ENCODE measurements at regions not wholly inside any gene's neighbourhood (a gene's known extent, or its start where the extent isn't known, plus 50 kb on each side); places are given as distances from the start of the nearest gene placed in this dataset.

DNA sequence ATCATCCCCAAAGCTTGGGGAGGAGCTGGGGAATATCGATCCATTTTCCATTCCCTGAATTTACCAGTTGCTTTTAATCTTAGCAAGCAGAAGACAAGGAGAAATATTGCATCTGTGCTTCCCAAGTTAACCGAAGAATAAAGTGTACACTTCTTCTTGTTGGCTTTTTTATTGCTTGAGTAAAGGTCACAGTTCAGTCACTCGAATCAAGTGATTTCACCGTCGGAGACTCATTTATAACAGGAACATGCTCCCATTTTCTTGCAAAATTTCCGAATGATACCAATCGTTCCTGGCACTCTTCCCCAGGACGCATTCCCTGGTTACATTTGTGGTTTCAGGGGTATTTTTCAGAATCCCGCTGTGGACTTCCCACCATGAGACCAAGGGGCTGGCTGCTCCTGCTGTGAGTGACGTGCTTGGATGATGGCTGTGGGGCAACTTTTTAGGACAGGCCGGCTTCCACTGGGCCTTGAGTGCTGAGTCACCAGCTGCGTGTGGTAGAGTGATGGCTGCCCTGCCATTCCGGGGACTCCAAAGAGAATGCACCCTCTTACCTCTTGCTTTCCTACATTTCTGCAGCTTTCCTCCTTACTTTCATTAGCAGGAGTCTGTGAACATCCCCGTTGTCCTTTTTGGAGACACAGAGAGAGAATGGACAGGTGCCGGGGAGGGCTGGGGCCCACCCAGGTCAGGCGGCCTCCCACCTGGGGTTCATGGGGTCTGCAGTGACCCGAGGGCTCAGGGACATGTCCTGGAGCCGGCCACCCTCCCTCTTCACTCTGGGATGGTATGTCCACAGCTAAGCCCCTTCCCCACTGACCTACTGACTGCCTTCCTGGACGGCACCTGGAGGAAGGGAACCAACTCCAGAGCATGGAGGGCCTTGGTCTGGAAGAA is 60.7 kb upstream of the HDAC4 start:
- TF ChIP-seq SPI1 (IDR thresholded peaks at IDR 0.05; ENCODE audit: borderline replicate concordance, low read depth) (no peak), POLR2AphosphoS5 (IDR thresholded peaks at IDR 0.05; ENCODE audit: low read depth) (no peak), GABPA (IDR thresholded peaks at IDR 0.05; ENCODE audit: low read depth) (no peak)
- TF ChIP-seq, protein P1, sequence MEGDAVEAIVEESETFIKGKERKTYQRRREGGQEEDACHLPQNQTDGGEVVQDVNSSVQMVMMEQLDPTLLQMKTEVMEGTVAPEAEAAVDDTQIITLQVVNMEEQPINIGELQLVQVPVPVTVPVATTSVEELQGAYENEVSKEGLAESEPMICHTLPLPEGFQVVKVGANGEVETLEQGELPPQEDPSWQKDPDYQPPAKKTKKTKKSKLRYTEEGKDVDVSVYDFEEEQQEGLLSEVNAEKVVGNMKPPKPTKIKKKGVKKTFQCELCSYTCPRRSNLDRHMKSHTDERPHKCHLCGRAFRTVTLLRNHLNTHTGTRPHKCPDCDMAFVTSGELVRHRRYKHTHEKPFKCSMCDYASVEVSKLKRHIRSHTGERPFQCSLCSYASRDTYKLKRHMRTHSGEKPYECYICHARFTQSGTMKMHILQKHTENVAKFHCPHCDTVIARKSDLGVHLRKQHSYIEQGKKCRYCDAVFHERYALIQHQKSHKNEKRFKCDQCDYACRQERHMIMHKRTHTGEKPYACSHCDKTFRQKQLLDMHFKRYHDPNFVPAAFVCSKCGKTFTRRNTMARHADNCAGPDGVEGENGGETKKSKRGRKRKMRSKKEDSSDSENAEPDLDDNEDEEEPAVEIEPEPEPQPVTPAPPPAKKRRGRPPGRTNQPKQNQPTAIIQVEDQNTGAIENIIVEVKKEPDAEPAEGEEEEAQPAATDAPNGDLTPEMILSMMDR (IDR thresholded peaks at IDR 0.05; ENCODE audit: insufficient read depth, low read length), result no peak
- TF ChIP-seq, protein P2, sequence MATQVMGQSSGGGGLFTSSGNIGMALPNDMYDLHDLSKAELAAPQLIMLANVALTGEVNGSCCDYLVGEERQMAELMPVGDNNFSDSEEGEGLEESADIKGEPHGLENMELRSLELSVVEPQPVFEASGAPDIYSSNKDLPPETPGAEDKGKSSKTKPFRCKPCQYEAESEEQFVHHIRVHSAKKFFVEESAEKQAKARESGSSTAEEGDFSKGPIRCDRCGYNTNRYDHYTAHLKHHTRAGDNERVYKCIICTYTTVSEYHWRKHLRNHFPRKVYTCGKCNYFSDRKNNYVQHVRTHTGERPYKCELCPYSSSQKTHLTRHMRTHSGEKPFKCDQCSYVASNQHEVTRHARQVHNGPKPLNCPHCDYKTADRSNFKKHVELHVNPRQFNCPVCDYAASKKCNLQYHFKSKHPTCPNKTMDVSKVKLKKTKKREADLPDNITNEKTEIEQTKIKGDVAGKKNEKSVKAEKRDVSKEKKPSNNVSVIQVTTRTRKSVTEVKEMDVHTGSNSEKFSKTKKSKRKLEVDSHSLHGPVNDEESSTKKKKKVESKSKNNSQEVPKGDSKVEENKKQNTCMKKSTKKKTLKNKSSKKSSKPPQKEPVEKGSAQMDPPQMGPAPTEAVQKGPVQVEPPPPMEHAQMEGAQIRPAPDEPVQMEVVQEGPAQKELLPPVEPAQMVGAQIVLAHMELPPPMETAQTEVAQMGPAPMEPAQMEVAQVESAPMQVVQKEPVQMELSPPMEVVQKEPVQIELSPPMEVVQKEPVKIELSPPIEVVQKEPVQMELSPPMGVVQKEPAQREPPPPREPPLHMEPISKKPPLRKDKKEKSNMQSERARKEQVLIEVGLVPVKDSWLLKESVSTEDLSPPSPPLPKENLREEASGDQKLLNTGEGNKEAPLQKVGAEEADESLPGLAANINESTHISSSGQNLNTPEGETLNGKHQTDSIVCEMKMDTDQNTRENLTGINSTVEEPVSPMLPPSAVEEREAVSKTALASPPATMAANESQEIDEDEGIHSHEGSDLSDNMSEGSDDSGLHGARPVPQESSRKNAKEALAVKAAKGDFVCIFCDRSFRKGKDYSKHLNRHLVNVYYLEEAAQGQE (IDR thresholded peaks at IDR 0.05; ENCODE audit: insufficient replicate concordance, low read depth), result no peak
- Histone ChIP-seq H3K4me3 (replicated peaks; ENCODE audit: insufficient read depth, low read length) (no peak overlapping the region), H3K27ac (replicated peaks) (no peak overlapping the region), H3K27me3 (ENCODE audit: insufficient read depth, poor library complexity, severe bottlenecking) (no peaks in the 10 kb centered on the region)
- no peak for DNase-seq (ENCODE audit: low read depth in 1 of 2, low spot score in 1 of 2)

DNA sequence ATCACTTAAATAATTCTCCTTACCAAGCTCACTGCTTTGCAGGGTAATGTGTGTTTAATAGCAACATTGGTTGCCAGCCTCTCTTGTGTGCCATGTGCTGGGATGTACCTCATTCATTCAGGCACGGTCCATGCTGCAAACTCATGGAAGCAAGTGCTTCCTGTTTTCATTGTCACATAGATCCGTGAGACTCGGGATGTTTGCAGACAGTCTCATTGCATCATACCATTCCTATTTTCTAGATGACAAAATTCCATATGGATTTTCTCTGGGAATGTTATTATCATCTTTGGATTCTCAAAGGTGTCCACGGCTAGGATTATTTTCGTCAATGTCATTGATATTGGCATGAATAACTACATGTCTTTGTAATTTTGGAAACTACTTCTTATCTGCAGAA is 60.0 kb upstream of the HDAC4 start:
- no peak overlapping the region for H3K4me3 ChIP-seq (replicated peaks; ENCODE audit: insufficient read depth, low read length)
- DNase-seq (ENCODE audit: low read depth in 1 of 2, low spot score in 1 of 2), result no peak
- no peak for TF ChIP-seq GABPA (IDR thresholded peaks at IDR 0.05; ENCODE audit: low read depth)
- TF ChIP-seq, protein P1 (IDR thresholded peaks at IDR 0.05; ENCODE audit: insufficient read depth, low read length), result no peak
- H3K27ac ChIP-seq (replicated peaks), result no peak overlapping the region
- no peaks in the 10 kb centered on the region for H3K27me3 ChIP-seq (ENCODE audit: insufficient read depth, poor library complexity, severe bottlenecking)

DNA sequence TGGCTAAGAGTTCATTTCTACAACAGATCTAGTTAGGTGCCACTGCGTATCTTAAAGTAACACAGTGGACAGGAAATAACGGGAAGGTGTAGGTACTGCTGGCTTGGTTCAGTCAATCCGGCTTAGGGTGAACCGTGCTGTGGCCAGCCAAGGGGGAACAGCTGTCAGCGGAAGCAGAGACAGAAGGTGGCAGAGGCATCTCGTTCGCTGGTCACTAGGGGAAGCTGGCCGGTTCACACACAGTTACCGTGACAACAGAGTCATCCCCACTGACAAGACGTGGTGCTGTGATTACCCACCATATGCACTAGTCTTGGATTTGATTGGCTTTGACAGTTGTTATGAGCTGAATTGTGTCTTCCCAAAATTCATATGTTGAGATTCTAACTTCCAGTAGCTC is 58.8 kb upstream of the HDAC4 start:
- Histone ChIP-seq H3K4me3 (replicated peaks; ENCODE audit: insufficient read depth, low read length) (no peak overlapping the region), H3K27ac (replicated peaks) (no peak overlapping the region), H3K27me3 (ENCODE audit: insufficient read depth, poor library complexity, severe bottlenecking) (no peaks in the 10 kb centered on the region)
- DNase-seq (ENCODE audit: low read depth in 1 of 2, low spot score in 1 of 2), result no peak
- TF ChIP-seq POLR2AphosphoS5 (IDR thresholded peaks at IDR 0.05; ENCODE audit: low read depth) (no peak), GABPA (IDR thresholded peaks at IDR 0.05; ENCODE audit: low read depth) (no peak), SPI1 (IDR thresholded peaks at IDR 0.05; ENCODE audit: borderline replicate concordance, low read depth) (no peak)
- TF ChIP-seq, protein P1 (IDR thresholded peaks at IDR 0.05; ENCODE audit: insufficient read depth, low read length), result no peak
- TF ChIP-seq, protein P2 (IDR thresholded peaks at IDR 0.05; ENCODE audit: insufficient replicate concordance, low read depth), result no peak
